ENCODE measurements at regions not wholly inside any gene's neighbourhood (a gene's known extent, or its start where the extent isn't known, plus 50 kb on each side); places are given as distances from the start of the nearest gene placed in this dataset.
A peak's percentile ranks its signal among the peaks of the same experiment; 100 is the strongest.

DNA sequence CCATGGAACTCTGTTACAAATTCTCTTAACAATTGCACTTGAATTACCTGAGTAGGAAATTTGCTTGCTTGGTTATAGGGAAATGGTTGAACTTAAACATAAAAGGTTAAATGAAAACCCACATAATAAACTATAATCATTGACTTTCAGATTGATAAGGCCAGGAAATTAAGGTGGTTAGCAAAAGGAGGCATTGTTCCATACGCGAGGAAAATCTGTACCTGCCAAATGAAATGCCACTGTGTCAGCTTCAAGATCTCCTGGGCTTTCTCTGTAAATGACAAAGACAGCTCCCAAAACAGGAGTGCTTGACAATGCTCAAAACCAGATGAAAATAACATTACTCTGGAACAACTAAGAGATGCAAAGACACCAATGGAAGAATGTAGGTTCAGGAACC, 125.5 kb upstream of the KLF3 start:
- no peak for DNase-seq (ENCODE audit: low read depth in 2 of 3, low spot score in 1 of 3)

GRCh38 chr4:38539501-38539900, 124.5 kb upstream of the KLF3 start:
- no peak for DNase-seq (ENCODE audit: low read depth in 2 of 3, low spot score in 1 of 3)

DNA sequence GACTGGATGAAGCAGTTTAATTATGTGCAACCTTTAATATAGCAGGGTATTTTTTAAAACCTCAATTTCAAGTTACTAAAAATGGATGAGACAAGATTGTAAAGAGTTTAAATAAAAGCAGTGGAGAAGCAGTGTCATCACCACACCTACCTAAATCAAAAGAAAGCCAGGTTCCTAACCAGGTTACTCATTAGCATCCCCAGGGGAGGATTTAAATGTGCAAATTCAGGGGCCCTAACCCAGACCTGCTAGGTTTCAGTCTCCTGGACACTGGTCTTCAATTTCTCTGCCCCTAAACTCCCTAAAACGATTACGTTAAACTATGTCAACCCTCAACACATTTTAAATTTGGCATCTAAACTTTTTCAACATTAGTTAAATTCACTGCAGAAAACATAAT, 116.9 kb upstream of the KLF3 start:
- no peak for DNase-seq (ENCODE audit: low read depth in 2 of 3, low spot score in 1 of 3)

GRCh38 chr4:38548256-38548655, 115.7 kb upstream of the KLF3 start:
- DNase-seq (ENCODE audit: low read depth in 2 of 3, low spot score in 1 of 3) = no peak

GRCh38 chr4:38559374-38559773, 104.6 kb upstream of the KLF3 start:
- no peak for DNase-seq (ENCODE audit: low read depth in 2 of 3, low spot score in 1 of 3)

GRCh38 chr4:38560340-38560739, 103.7 kb upstream of the KLF3 start:
- DNase-seq (ENCODE audit: low read depth in 2 of 3, low spot score in 1 of 3) = no peak

GRCh38 chr4:38560768-38561558, 103.0 kb upstream of the KLF3 start:
- DNase-seq (ENCODE audit: low read depth in 2 of 3, low spot score in 1 of 3) = peak in 2 of 3 donors; percentile 3 to 6

DNA sequence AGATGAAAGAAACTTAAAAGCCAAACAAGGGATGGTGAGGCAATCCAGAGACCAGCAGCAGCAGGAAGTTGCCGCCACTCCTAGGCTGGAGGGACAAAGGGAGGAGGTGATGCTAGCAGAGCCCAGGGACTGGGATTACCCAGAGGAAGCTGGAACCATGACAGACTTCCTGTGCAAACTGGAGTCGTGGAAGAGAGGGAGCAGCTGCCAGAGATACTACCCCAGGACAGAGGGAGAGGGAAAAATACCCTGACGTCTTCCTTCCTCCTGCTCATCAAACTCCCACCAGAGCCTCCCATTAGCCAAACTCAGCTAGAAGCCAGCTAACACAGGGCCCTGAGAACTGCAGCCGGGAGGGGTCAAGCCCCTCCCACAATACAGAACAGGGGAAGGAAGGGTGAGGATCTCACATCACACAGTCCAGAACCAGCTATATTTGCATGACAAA, 101.2 kb upstream of the KLF3 start:
- DNase-seq (ENCODE audit: low read depth in 2 of 3, low spot score in 1 of 3) = no peak

DNA sequence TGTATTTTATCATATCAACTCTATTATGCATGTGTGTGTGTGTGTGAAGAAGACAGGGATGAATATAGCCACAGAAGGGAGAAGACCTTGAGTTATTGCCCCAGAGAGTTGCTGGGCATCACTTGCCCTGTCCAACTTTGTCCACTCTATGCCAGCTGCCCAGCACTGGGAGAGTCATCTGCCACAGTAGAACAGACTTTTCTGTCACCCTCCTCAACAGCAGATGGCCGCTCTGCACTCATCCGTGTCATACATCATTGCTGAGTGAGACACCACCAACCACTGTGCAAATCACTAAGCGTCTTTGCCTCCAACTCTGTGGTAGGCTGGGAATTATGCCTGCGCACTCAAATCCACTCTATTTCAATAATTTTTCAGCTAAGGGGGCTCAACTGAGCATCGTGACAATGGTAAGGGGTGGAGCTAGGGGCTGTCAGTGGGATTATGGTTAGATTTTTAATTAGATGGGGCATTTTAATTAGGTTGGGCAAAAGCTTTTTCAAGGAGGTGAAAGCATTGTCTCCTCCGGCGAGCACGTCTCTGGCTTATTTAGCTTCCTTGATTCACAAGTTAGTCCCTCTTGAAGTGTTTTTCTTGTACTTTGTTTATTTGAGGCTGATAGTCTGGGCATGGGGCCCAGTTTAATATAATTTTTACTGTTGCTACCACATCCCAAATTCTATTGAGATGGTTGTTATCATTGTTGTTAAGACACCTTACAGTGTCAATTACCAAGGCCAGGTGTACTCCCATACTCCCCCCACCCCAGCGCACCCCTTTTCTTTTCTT, 100.1 kb upstream of the KLF3 start:
- no peak for DNase-seq (ENCODE audit: low read depth in 2 of 3, low spot score in 1 of 3)

DNA sequence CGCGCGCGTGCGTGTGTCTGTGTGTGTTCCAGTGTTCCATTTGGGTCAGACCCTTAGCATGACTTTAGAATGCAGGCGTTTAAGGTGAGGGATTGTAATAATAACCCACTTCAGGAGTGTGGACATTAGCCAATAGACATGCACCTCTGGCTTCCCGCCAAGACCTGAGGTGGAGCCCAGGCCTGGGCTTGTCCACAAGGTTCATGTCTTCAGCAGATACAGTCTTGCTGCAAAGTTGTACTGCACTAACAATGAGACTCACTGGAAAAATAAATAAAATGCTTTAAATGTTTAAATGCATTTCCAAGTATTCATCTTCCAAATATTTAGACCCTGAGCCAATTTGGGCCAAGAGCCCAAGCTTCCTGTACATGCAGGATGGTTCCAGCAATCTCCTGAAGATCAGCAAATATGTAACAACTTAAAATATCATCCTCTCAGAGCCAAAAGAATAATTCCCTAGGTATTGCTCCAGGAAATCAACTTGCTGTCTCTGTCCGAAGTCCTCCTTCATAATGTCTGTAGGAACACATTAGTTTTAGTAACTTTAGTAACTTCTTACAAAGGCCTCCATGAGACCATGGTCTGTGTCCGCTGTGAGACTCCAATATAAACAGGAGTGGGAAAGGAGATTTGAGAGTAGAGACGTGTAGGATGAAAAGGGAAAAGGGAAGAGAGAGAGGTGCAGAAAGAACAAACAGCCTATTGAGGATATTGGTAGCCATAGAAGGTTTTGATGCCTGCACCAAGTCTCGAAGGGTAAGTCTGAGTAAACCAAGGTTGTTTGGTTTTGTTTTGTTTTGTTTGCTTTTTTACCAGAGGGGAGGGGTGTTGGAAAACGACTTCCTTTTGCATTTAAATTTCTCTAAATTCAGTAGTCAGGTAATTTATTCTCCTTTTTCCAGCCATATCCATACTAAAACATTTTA, 98.5 kb upstream of the KLF3 start:
- DNase-seq (ENCODE audit: low read depth in 2 of 3, low spot score in 1 of 3) = no peak

- DNase-seq (ENCODE audit: low read depth in 2 of 3, low spot score in 1 of 3) = no peak
Observed at GRCh38 chr4:38566806-38567398, 97.1 kb upstream of the KLF3 start.

DNA sequence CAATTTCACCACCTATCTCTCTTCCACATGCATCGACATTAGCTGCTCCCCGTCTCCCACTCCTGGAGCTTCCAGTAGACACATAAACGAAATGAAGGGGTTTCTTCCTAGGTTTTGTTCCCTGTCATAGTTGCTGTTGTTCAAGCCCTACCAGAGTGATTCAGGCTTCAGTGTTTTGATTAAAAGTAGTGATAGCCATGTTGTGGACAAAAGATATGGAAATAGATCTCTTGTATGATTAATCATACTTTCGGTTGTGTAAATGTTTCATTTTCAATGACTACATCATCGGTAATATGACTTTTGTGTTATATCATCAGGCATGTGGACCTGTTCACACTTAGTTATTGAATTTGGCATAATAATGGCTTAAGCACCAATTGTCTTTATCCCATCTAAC, 96.5 kb upstream of the KLF3 start:
- DNase-seq (ENCODE audit: low read depth in 2 of 3, low spot score in 1 of 3) = no peak

DNA sequence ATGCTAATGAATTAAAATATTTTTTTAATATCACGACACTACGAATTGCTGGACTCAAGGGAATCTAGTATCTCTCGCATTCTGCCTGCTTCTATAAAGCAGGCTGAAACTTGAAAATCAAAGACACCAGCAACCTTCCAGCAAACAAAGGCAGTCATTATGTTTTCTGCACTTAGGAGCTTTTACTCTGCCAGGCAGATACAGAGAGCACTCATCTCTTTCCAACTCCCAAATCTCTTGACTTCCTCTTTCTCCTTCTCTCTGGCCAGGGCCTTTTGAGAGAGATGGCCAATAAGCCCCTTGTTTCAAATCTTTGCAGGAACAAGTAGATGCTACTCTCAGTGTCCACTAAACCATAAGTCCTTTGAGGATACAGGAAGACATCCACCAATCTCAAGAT, 95.2 kb upstream of the KLF3 start:
- DNase-seq (ENCODE audit: low read depth in 2 of 3, low spot score in 1 of 3) = no peak

DNA sequence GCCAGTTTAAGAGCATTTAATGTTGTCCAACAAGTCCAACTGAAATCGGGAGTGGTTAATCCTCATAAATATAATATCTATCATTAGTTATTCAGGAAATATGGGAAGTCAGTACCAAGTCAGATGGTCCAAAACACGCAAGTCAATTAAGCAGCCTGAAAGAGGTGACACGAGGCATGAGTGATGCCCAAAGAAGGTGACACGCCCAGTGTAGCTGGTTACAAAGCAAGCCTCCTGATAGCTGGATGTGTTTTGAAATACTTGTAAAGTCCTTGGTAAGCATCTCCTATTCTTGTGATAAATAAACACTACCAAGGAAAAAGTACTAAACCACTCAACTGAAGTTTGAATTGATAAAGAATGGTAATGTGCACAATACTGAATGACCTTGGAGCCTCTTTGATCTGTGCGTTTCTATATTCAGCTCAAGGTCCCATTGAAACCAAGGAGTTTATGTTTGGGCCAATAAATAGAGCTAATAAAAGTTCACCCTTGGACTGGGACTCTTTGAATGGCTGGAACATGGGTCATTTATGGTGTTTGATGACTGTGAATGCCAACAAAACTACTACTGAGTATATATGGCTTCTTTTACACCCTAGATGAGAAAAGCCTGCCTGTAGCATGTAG, 93.2 kb upstream of the KLF3 start:
- DNase-seq (ENCODE audit: low read depth in 2 of 3, low spot score in 1 of 3) = no peak

- no peak for DNase-seq (ENCODE audit: low read depth in 2 of 3, low spot score in 1 of 3)
Observed at GRCh38 chr4:38572793-38573192, 91.2 kb upstream of the KLF3 start.

DNA sequence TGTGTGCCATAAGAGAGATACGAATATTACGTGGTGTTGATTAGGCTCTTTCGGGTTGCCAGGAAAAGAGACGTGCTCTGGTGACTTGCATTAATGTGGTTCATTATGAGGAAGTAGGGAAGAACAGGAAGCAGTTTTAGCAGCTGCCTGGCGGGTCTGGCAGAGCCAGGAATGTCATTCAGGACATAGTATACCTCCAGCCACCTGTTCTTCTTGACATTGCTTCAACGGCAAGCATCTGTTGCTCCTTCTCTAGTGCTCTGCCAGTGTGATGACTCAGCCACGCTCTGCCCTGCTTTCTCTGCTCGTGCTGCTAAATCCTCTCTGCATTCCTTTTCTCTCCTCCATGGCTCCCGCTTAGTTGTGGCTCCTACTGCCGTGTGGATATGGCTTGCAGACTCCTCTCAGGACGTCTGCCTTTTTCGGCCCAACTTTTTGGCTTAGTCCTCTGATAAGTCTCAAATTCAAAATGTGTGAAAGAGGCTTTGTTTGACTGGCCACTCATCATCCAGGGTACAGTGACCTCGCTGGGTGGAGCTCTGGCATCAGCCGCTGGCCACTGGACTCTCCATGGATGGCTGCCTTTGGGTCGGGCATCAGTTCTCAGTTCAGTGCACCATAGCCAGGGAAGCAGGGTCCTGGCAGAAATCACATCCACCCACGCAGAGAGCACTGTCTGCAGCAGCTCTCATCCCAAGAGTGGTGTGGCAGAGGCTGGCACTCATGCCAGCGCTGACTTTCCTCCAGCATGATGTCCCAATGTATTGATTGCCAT, 89.3 kb upstream of the KLF3 start:
- no peak for DNase-seq (ENCODE audit: low read depth in 2 of 3, low spot score in 1 of 3)

GRCh38 chr4:38576767-38577166, 87.2 kb upstream of the KLF3 start:
- no peak for DNase-seq (ENCODE audit: low read depth in 2 of 3, low spot score in 1 of 3)

DNA sequence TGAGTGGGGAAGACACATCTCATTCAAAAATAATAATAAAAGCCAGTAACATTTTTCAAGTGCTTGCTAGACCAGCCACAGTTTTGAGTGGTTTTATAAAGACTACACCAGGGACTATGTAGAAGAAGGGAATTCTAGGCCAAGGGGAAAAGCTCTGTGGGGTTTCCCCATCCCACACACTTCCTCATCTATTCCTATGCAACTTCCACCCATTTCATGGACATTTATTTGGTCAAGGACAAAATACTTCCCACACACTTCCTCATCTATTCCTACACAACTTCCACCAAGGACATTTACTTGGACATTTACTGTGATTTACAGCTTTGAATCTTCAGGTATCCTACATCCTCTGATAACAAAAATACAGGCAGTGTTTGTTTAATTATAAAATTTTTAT, 86.5 kb upstream of the KLF3 start:
- DNase-seq (ENCODE audit: low read depth in 2 of 3, low spot score in 1 of 3) = no peak

DNA sequence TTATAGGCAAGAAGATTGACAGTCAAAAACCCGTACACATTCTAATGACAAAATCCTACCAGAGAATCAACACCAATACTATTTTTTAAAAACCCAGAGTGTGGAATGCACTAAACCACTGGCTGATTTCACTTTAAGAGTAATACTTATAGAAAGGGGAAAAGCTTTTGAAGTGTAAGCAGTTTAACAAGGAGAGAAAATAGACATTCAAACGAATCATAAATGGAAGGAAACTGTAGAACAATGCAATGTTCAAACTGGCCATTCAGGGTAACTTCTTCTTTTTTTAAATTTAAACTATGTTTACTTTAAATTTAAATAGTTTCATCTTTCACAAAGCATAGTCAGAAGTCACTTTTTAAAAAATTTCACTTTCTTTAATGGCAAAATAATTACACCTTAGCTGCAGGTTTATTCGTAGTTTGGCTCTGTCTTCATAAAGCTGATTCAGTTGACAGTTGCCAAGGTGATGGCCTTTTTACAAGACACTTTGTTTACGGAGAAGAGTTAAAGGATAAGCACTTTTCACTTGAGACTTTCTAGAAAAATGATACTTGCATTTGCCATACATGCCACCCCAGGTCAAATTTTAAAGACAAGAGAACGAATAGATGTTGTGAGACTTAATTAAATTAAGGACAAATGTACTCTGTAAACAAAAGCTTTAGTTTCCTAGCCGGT, 82.4 kb upstream of the KLF3 start:
- no peak for DNase-seq (ENCODE audit: low read depth in 2 of 3, low spot score in 1 of 3)

Measured in stimulated activated CD4-positive, alpha-beta T cell treated with anti-CD3 and anti-CD28 coated beads, Interleukin-12 subunit alpha, Interleukin-12 subunit beta, amount 100 ng/mL, for 48 hours (primary cell).